Neuron (in vitro differentiated cells): ENCODE measurements at regions not wholly inside any gene's neighbourhood (a gene's known extent, or its start where the extent isn't known, plus 50 kb on each side); places are given as distances from the start of the nearest gene placed in this dataset.

ENCODE experiments used
- H2AFZ ChIP-seq: one replicate; pipeline ENCODE4 v1.6.1; 2013; ENCODE audit warnings: low read depth, mild to moderate bottlenecking, inconsistent platforms, low read length, moderate library complexity
- H3K27me3 ChIP-seq: one replicate; pipeline ENCODE4 v1.6.1; 2013; ENCODE audit warnings: low read length; ENCODE audit not compliant: insufficient read depth
- H3K36me3 ChIP-seq: one replicate; pipeline ENCODE4 v1.6.1; 2013; ENCODE audit warnings: low read length; ENCODE audit not compliant: insufficient read depth
- H3K4me1 ChIP-seq: one replicate; pipeline ENCODE4 v1.6.1; 2013; ENCODE audit warnings: low read length; ENCODE audit not compliant: insufficient read depth
- H3K4me3 ChIP-seq: 2 replicates; pipeline ENCODE4 v1.5.1; 2013; ENCODE audit warnings: mild to moderate bottlenecking, low read length, moderate library complexity
- H3K9me3 ChIP-seq: one replicate; pipeline ENCODE4 v1.6.1; 2013; ENCODE audit warnings: low read length

DNA sequence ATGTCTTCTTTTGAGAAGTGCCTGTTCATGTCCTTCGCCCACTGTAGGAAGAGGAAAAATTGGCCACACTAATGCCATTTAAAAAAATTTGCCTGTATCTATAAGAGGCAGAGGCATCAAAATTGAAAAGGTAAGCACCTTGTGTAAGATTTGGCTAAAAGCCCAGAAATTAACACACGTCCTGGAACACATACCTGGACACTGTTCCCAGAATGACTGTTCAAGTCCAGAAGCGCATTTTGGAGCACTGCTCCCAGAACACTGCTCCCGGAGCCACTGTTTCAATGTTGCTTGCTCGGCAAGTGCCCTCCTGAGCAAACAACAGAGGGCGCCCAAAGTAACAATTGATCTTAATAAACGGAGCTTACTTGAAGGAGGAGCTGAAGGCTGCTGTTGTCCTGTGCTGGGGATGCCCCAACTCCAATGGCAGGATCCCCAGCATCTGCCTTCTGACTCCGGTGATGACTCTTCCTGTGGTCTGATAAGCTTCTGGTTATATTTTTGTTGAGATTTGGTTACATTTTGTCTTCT lies 1958.6 kb downstream of the C4orf33 start:
- Histone ChIP-seq H3K4me3 (no peak overlapping the region), H3K36me3 (no peaks in the 10 kb centered on the region), H3K9me3 (no peaks in the 10 kb centered on the region), H3K4me1 (no peaks in the 10 kb centered on the region), H2AFZ (no peak overlapping the region), H3K27me3 (no peaks in the 10 kb centered on the region)

DNA sequence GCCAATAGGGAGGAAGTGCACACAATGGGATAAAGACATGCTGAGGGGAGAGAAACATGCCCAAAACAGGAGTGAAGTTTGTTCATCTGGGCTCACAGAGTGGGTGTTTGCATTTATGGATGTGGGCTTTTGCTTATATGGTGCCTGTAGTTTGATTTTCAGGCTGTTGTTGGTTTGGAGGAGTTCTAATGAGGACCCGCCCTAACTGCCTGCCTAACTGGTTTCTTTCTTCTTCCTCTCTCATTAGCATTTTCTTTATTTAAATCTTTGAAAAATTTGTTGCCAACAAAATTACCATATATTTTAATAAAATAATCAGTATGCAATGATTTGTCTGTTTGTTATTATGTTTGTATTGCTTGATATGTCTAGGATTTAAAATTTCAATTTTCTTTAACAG lies 1965.8 kb downstream of the C4orf33 start:
- Histone ChIP-seq H3K36me3 (no peaks in the 10 kb centered on the region), H3K4me3 (no peak overlapping the region), H3K27me3 (no peaks in the 10 kb centered on the region), H2AFZ (no peak overlapping the region), H3K9me3 (peaks cover 8% of the 10 kb centered on the region), H3K4me1 (no peaks in the 10 kb centered on the region)

DNA sequence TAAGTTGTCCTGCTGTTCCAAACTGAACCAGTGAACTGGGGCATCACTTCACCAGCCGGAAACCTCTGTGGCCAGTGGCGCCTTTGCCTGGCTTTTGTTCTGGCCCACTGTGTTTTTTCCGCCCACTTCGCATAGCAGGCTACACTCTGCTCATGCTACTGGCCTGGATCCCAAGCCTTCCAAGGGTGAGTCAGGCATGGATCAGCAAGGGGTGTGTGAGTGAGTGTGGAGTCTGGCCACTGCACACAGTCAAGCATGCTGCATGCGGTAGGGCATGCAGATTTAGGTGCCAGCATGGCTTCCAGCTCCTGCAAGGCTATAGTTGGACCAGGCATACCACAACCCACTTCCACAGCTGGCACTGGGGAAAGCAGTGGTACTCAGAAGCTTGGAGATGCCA lies 1967.9 kb downstream of the C4orf33 start:
- Histone ChIP-seq H2AFZ (no peak overlapping the region), H3K4me3 (no peak overlapping the region), H3K36me3 (no peaks in the 10 kb centered on the region), H3K4me1 (no peaks in the 10 kb centered on the region), H3K9me3 (peaks cover 8% of the 10 kb centered on the region), H3K27me3 (no peaks in the 10 kb centered on the region)

DNA sequence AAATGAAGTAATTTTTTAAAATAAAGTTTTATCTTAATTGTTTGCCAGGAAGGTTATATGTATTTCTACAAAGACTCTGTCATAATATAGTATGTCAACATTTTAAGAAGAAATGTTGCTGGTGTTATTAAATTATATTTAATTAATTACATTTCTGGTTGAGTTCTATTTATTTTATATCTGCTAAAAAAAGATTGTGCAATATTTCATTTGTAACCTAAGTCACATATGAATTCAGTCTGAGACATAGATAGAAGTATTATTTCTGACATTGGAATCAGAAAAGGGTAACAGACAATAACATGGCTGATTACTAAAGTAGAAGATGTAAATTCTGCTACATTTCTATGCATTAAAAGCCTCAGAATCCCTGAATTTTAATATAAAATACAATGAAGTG lies 1985.1 kb downstream of the C4orf33 start:
- no peaks in the 10 kb centered on the region for H3K36me3 ChIP-seq
- H3K4me3 ChIP-seq = no peak overlapping the region
- H2AFZ ChIP-seq = no peak overlapping the region
- H3K27me3 ChIP-seq = no peaks in the 10 kb centered on the region
- H3K9me3 ChIP-seq = no peaks in the 10 kb centered on the region
- H3K4me1 ChIP-seq = no peaks in the 10 kb centered on the region

DNA sequence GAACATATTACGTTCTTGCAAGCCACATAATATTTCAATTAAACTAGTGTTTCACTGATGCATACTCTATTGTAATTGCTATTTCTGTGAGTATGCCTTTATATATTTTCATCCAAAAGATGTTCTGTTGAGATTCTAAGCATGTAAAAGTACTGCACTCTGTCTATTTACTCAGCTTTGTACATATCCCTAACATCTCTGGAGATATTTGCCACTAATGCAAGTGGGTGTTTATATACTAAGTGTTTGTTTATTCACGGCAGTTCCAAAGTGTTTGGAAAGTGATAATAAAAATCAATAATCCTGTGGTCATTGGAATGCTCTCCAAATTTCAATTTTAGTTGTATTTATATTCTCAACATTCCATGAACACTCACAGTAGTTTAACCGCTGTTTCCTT lies 1989.0 kb downstream of the C4orf33 start:
- Histone ChIP-seq H3K27me3 (no peaks in the 10 kb centered on the region), H2AFZ (no peak overlapping the region), H3K36me3 (no peaks in the 10 kb centered on the region), H3K4me1 (no peaks in the 10 kb centered on the region), H3K4me3 (no peak overlapping the region), H3K9me3 (no peaks in the 10 kb centered on the region)

DNA sequence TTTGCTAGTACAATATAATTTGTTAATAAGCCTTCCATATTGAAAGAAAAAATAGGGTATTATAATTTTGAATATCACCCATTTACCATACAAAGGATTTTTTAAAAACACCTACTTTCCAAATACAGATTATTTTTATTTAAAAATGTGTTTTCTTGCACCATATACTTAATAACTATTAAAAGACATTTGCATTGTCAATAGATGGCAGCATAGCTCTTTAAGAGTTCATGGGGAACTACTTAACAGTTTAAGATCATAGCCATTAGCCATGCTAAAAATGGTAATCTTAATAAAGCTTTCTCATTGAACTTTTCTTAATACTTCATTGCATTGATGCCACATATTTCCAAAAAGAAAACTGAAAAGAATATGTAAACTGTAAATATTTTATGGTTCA lies 1995.9 kb downstream of the C4orf33 start:
- H3K9me3 ChIP-seq = no peaks in the 10 kb centered on the region
- no peaks in the 10 kb centered on the region for H3K4me1 ChIP-seq
- H2AFZ ChIP-seq = no peak overlapping the region
- no peak overlapping the region for H3K4me3 ChIP-seq
- H3K36me3 ChIP-seq = no peaks in the 10 kb centered on the region
- no peaks in the 10 kb centered on the region for H3K27me3 ChIP-seq

DNA sequence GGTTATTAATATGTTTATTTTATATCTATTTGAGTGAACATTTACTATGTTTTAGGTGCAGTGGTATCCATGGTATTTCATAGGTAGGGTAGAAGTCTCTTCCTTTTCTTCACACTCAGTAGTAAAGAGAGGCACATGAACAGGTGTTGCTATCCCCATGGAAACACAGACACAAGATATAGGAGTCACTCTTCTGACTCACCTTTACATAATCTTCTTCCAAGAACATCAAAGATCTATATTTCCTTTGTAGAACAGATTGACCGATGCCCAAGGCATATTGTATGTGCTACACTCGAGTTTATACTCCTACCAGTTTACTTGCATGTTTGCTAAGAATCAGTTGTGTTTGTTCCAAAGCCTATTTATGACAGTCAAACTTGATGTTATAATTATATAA lies 1997.4 kb downstream of the C4orf33 start:
- Histone ChIP-seq H3K36me3 (no peaks in the 10 kb centered on the region), H3K4me1 (no peaks in the 10 kb centered on the region), H3K9me3 (no peaks in the 10 kb centered on the region), H3K4me3 (no peak overlapping the region), H2AFZ (no peak overlapping the region), H3K27me3 (no peaks in the 10 kb centered on the region)

DNA sequence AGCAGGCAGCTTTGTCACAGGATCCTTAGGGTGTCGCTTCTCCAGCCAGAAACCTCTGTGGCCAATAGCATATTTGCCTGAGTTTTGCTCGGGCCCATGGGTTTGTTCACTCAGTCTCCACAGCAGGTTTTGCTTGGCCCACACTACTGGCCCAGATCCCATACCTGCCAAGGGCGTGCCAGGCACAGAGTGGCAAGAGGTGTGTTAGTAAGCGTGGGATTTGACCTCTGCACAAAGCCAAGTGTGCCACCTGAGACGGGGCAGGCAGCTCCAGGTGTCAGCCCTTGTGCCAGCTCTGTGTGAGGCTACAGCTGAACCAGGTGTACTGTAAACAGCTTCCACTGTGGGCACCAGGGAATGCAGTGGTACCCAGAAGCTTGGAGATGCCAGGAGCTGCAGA lies 2003.0 kb downstream of the C4orf33 start:
- no peak overlapping the region for H3K4me3 ChIP-seq
- H3K4me1 ChIP-seq = no peaks in the 10 kb centered on the region
- H3K9me3 ChIP-seq = no peaks in the 10 kb centered on the region
- no peaks in the 10 kb centered on the region for H3K36me3 ChIP-seq
- H3K27me3 ChIP-seq = no peaks in the 10 kb centered on the region
- no peak overlapping the region for H2AFZ ChIP-seq

DNA sequence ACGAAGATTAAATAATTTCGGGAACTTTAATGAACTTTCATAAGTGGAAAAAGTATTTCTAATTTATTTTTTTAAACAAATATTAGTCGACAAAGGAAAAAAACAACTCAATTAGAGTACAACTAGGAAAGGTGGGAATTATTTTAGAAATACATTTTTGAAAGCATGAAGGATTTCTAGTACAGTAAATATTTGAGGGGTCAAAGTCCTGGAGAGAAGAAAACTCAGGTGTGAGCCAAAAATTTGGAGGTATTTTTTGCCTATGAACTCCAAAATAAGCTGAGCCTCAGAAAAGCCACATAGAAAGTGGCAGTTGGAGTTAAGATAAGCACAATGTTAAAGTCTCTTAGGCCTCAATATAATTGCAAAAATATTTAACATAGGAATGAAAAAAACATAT lies 2017.3 kb downstream of the C4orf33 start:
- H2AFZ ChIP-seq = no peak overlapping the region
- H3K27me3 ChIP-seq = no peaks in the 10 kb centered on the region
- H3K9me3 ChIP-seq = no peaks in the 10 kb centered on the region
- no peaks in the 10 kb centered on the region for H3K36me3 ChIP-seq
- H3K4me1 ChIP-seq = peaks cover 10% of the 10 kb centered on the region
- no peak overlapping the region for H3K4me3 ChIP-seq

DNA sequence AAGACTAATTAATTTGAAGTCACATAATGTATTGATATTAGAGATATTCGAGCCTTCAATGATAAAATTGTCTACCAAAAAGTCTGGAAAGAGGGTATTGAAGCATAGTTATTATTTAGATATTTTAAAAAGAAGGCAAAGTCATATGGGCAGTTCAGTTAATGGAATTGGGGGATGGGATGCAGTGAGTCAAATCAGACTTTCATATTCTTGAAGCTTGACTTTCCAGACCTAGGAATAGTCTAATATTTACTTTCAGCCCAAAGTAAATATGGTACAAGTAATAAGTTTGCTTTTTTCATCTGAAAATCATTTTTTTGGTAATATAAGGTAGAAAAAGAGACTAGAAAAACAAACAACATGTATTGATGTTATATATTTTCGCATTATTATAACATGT lies 2017.8 kb downstream of the C4orf33 start:
- Histone ChIP-seq H3K36me3 (no peaks in the 10 kb centered on the region), H3K27me3 (no peaks in the 10 kb centered on the region), H3K4me3 (no peak overlapping the region), H2AFZ (no peak overlapping the region), H3K9me3 (no peaks in the 10 kb centered on the region), H3K4me1 (peaks cover 15% of the 10 kb centered on the region)

DNA sequence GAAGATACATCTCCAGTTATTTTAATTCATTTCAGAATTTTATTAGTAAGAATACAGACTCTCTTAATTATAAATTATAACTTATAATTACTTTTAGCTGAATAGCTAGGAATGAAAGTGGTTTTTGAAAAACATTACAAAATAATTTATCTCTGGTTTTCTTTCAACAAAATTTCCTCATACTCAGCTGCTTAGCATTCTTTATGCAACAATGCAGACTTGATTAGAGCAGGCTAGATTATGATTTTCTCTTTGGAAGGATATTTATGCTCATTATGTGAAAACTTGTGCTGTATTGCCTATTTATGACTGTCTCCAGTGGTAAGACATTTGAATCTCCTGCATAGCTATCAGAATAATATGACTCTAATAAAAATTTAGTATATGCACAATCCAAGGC lies 2023.7 kb downstream of the C4orf33 start:
- H3K27me3 ChIP-seq = no peaks in the 10 kb centered on the region
- H2AFZ ChIP-seq = no peak overlapping the region
- no peaks in the 10 kb centered on the region for H3K36me3 ChIP-seq
- no peaks in the 10 kb centered on the region for H3K9me3 ChIP-seq
- H3K4me3 ChIP-seq = no peak overlapping the region
- H3K4me1 ChIP-seq = peaks cover 20% of the 10 kb centered on the region

DNA sequence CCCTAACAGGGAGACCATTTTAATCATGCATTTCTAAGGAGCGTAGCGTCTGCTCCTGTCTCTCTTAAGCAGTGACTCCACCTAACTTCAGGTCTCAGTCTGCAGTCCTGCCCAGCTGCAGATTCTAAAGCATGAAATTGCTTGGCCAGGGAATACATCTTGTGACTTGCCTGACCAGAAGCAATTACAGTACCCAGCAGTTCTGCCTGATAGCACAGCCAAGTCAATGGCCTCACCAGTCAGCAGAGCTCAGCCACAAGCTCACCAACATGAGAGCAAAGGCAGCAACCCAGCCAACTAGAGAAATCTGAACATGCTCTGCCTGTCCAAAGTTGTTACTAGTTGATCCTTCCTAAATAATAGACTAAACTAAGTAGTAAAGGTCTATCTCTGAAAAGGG lies 2011.9 kb upstream of the PCDH10 start:
- Histone ChIP-seq H3K4me3 (no peak overlapping the region), H2AFZ (no peak overlapping the region), H3K36me3 (no peaks in the 10 kb centered on the region), H3K9me3 (no peaks in the 10 kb centered on the region), H3K4me1 (no peaks in the 10 kb centered on the region), H3K27me3 (no peaks in the 10 kb centered on the region)

DNA sequence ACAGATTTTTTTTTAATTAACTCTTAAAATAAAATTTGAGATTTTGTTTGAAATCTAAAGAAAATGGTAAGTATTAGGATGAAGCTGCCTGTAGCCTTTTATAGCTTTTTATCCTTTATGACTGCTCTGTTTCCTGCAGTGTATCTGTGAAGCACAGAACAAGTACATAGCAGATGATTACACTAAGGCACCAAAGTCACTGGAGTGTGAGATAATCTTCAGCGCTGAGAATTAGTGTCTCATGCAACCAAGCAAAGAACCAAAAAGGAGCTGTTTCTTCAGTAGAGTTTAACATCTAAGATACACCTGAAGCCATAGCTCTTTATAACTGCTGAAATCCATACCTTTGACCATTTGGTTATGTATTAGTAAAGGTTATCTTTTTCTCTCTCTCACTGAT lies 1989.8 kb upstream of the PCDH10 start:
- no peak overlapping the region for H2AFZ ChIP-seq

DNA sequence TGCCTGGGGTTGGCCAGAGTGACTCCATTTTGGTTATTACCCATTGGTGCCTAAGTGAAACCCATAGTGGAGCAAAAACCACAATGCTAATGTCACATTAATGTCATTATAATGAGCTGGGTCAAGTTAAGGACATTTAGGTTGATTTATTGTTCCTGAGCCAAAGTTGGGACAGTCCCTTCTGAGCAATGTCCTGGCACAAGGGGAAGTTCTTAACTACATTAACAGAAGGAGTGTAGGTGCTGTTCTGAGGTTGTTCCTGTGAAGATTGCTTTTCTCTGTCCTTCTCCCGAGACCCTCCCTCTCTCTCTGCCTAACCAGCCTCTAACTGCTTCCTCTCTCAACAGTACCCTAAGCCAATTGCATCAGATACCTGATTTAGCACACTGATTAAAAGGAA lies 1956.8 kb upstream of the PCDH10 start:
- Histone ChIP-seq H3K36me3 (no peaks in the 10 kb centered on the region), H3K27me3 (no peaks in the 10 kb centered on the region), H3K9me3 (no peaks in the 10 kb centered on the region), H3K4me3 (no peak overlapping the region), H3K4me1 (no peaks in the 10 kb centered on the region), H2AFZ (no peak overlapping the region)

More for the DNA sequence above, 1989.8 kb upstream of the PCDH10 start:
- no peaks in the 10 kb centered on the region for H3K36me3 ChIP-seq
- no peaks in the 10 kb centered on the region for H3K4me1 ChIP-seq
- no peak overlapping the region for H3K4me3 ChIP-seq
- no peaks in the 10 kb centered on the region for H3K27me3 ChIP-seq
- no peaks in the 10 kb centered on the region for H3K9me3 ChIP-seq
